H1 (cell line): ENCODE measurements at regions not wholly inside any gene's neighbourhood (a gene's known extent, or its start where the extent isn't known, plus 50 kb on each side); places are given as distances from the start of the nearest gene placed in this dataset.

Experiments
- CTCF ChIA-PET: fragments of 300-600 bp; sonication (Branson Sonifier 250); formaldehyde crosslinking; loops from one replicate; lab custom pipeline; 2021; ENCODE audit not compliant: partially characterized antibody; lab: Charles Lee
- POLR2A ChIA-PET: fragments of 300-600 bp; sonication (Branson Sonifier 250); formaldehyde crosslinking; loops from one replicate; lab custom pipeline; 2021; ENCODE audit warnings: inconsistent platforms; ENCODE audit not compliant: partially characterized antibody; lab: Charles Lee
- DNase-seq, 2 experiments: peaks; one replicate each; pipeline versions ENCODE4 v3.0.0 to v3.0.0-alpha.2; 2010 to 2022; ENCODE audit warnings: low spot score in 2 of 2, low read depth in 1 of 2, mixed read lengths in 1 of 2
- FAIRE-seq: peaks from 2 replicates; lab custom pipeline; 2011; peaks lifted over from hg19 to GRCh38; lab: Jason Lieb, UNC
- H2AFZ ChIP-seq: 2 replicates; pipeline ENCODE4 v1.8.1; 2012; ENCODE audit warnings: low read length, inconsistent platforms
- H2AK5ac ChIP-seq: 2 replicates; pipeline ENCODE4 v1.6.1; 2013; ENCODE audit warnings: low read depth, low read length
- H2BK120ac ChIP-seq: replicated peaks from 2 replicates; pipeline ENCODE3; 2013; ENCODE audit warnings: low read depth, low read length, inconsistent platforms
- H2BK12ac ChIP-seq: 2 replicates; pipeline ENCODE4 v1.6.1; 2013; ENCODE audit warnings: low read depth, low read length
- H2BK15ac ChIP-seq: 2 replicates; pipeline ENCODE4 v1.6.1; 2013; ENCODE audit warnings: low read length
- H2BK20ac ChIP-seq: 2 replicates; pipeline ENCODE4 v1.6.1; 2013; ENCODE audit warnings: low read length
- H2BK5ac ChIP-seq: 2 replicates; pipeline ENCODE4 v1.6.1; 2013; ENCODE audit warnings: low read depth, low read length
- H3K14ac ChIP-seq: 2 replicates; pipeline ENCODE4 v1.6.1; 2013; ENCODE audit warnings: inconsistent platforms; ENCODE audit not compliant: insufficient read length
- H3K18ac ChIP-seq: 2 replicates; pipeline ENCODE4 v1.6.1; 2013; ENCODE audit warnings: low read length; ENCODE audit errors: extremely low read depth
- H3K23ac ChIP-seq: 2 replicates; pipeline ENCODE4 v1.6.1; 2013; ENCODE audit warnings: inconsistent platforms; ENCODE audit not compliant: insufficient read length
- H3K23me2 ChIP-seq: 2 replicates; pipeline ENCODE4 v1.6.1; 2013; ENCODE audit warnings: low read depth, low read length
- H3K27ac ChIP-seq: 2 replicates; pipeline ENCODE4 v1.6.1; 2011; ENCODE audit warnings: low read depth, low read length, inconsistent platforms
- H3K27me3 ChIP-seq, 4 experiments: replicated peaks in 1 of 4; 1 replicate in 1 of 4; 2 replicates in 3 of 4; pipeline versions ENCODE4 v1.6.1 to v1.8.1; 2011 to 2013; ENCODE audit warnings: low read length in 3 of 4, mild to moderate bottlenecking in 3 of 4, inconsistent platforms in 2 of 4, mixed read lengths in 2 of 4, moderate library complexity in 1 of 4; ENCODE audit not compliant: control insufficient read depth in 3 of 4, insufficient read depth in 3 of 4; ENCODE audit errors: extremely low read depth in 1 of 4
- H3K36me3 ChIP-seq, 4 experiments: 2 replicates each; pipeline versions ENCODE4 v1.6.1 to v1.8.1; 2011 to 2013; ENCODE audit warnings: mild to moderate bottlenecking in 4 of 4, low read length in 3 of 4, moderate library complexity in 2 of 4, control low read depth in 1 of 4, inconsistent platforms in 1 of 4; ENCODE audit not compliant: insufficient read depth in 4 of 4, control insufficient read depth in 2 of 4
- H3K4ac ChIP-seq: replicated peaks from 2 replicates; pipeline ENCODE3; 2013; ENCODE audit warnings: low read length, low read depth, mixed read lengths, inconsistent platforms; ENCODE audit not compliant: insufficient read length
- H3K4me1 ChIP-seq, 4 experiments: replicated peaks in 1 of 4; 1 replicate in 1 of 4; 2 replicates in 3 of 4; pipeline versions ENCODE4 v1.6.1 to v1.8.1; 2011 to 2013; ENCODE audit warnings: low read length in 3 of 4, inconsistent platforms in 2 of 4, mixed read lengths in 1 of 4; ENCODE audit not compliant: insufficient read depth in 4 of 4, control insufficient read depth in 3 of 4
- H3K4me2 ChIP-seq, 2 experiments: 2 replicates each; pipeline versions ENCODE4 v1.6.1 to v1.8.1; 2011 to 2013; ENCODE audit warnings: low read depth in 2 of 2, low read length in 2 of 2, control low read depth in 1 of 2, inconsistent platforms in 1 of 2, mild to moderate bottlenecking in 1 of 2; ENCODE audit not compliant: insufficient read depth in 1 of 2
- H3K4me3 ChIP-seq, 4 experiments: fragments of 200-600, 300-600 bp in 1 of 4; sonication (generic), shearing (Covaris generic), sonication (Bioruptor Twin) in 1 of 4; 2 replicates each; pipeline versions ENCODE4 v1.5.1 to v1.8.1; 2011 to 2016; ENCODE audit warnings: low read length in 4 of 4, low read depth in 3 of 4, control low read depth in 2 of 4, inconsistent platforms in 2 of 4, mild to moderate bottlenecking in 2 of 4, mixed read lengths in 1 of 4, moderate library complexity in 1 of 4; ENCODE audit not compliant: insufficient read depth in 2 of 4; ENCODE audit errors: extremely low read depth in 1 of 4
- H3K56ac ChIP-seq: replicated peaks from 2 replicates; pipeline ENCODE3; 2013; ENCODE audit warnings: low read depth, mild to moderate bottlenecking, mixed read lengths, low read length, inconsistent platforms; ENCODE audit not compliant: insufficient read length
- H3K79me1 ChIP-seq: 2 replicates; pipeline ENCODE4 v1.6.1; 2013; ENCODE audit warnings: low read depth, low read length, control low read depth
- H3K79me2 ChIP-seq, 2 experiments: 2 replicates each; pipeline versions ENCODE4 v1.6.1 to v1.8.1; 2012 to 2013; ENCODE audit warnings: low read length in 2 of 2, mild to moderate bottlenecking in 2 of 2, inconsistent platforms in 1 of 2; ENCODE audit not compliant: insufficient read depth in 2 of 2, control insufficient read depth in 1 of 2
- H3K9ac ChIP-seq, 4 experiments: replicated peaks in 1 of 4; 1 replicate in 1 of 4; 2 replicates in 3 of 4; pipeline versions ENCODE4 v1.6.1 to v1.8.1; 2011 to 2013; ENCODE audit warnings: low read depth in 3 of 4, low read length in 3 of 4, control low read depth in 2 of 4, mild to moderate bottlenecking in 2 of 4, moderate library complexity in 2 of 4, inconsistent platforms in 1 of 4; ENCODE audit errors: extremely low read depth in 1 of 4
- H3K9me3 ChIP-seq, 2 experiments: 2 replicates each; pipeline versions ENCODE4 v1.6.1 to v1.8.1; 2012 to 2013; ENCODE audit warnings: mild to moderate bottlenecking in 2 of 2, moderate library complexity in 2 of 2, control low read depth in 1 of 2, inconsistent platforms in 1 of 2, low read depth in 1 of 2, low read length in 1 of 2, mixed read lengths in 1 of 2; ENCODE audit not compliant: insufficient read depth in 2 of 2
- H4K20me1 ChIP-seq, 2 experiments: replicated peaks in 1 of 2; 2 replicates each; pipeline versions ENCODE3 to v1.8.1; 2011 to 2013; ENCODE audit warnings: inconsistent platforms in 2 of 2, low read length in 2 of 2, mild to moderate bottlenecking in 1 of 2; ENCODE audit not compliant: insufficient read depth in 2 of 2, control insufficient read depth in 1 of 2
- H4K5ac ChIP-seq: 2 replicates; pipeline ENCODE4 v1.6.1; 2013; ENCODE audit warnings: low read length, low read depth, mixed read lengths, inconsistent platforms; ENCODE audit not compliant: insufficient read length
- H4K8ac ChIP-seq: 2 replicates; pipeline ENCODE4 v1.8.0; 2013; ENCODE audit warnings: mild to moderate bottlenecking, moderate library complexity, low read length, inconsistent platforms; ENCODE audit not compliant: insufficient read depth; ENCODE audit errors: extremely low read depth
- H4K91ac ChIP-seq: replicated peaks from 2 replicates; pipeline ENCODE3; 2013; ENCODE audit warnings: low read length, mixed read lengths, inconsistent platforms; ENCODE audit not compliant: insufficient read length
- ATF3 ChIP-seq: IDR thresholded peaks from 2 replicates; pipeline ENCODE4 v1.6.1; 2011; ENCODE audit warnings: low read depth, mild to moderate bottlenecking, low read length; ENCODE audit not compliant: insufficient read depth
- CBX5 ChIP-seq: fragments of 300-800, 300-1000 bp; sonication (generic); IDR thresholded peaks from 2 replicates; pipeline ENCODE4 v1.7.1; 2016; ENCODE audit warnings: antibody characterized with exemption, low read length, low read depth
- CBX8 ChIP-seq: fragments of 300-800, 300-1000 bp; sonication (generic); IDR thresholded peaks from 2 replicates; pipeline ENCODE4 v1.7.1; 2016; ENCODE audit warnings: low read depth, low read length, borderline replicate concordance
- E2F6 ChIP-seq: IDR thresholded peaks from 2 replicates; pipeline ENCODE4 v1.6.1; 2012; ENCODE audit warnings: inconsistent platforms
- EGR1 ChIP-seq: IDR thresholded peaks from 2 replicates; pipeline ENCODE4 v1.6.1; 2011; ENCODE audit warnings: low read depth, low read length, borderline replicate concordance
- FOSL1 ChIP-seq: IDR thresholded peaks from 2 replicates; pipeline ENCODE4 v1.6.1; 2011; ENCODE audit warnings: mild to moderate bottlenecking, low read depth, low read length, moderate library complexity; ENCODE audit not compliant: insufficient read depth
- MAFK ChIP-seq: IDR thresholded peaks from 2 replicates; pipeline ENCODE4 v1.6.1; 2012; ENCODE audit warnings: low read depth, mild to moderate bottlenecking, improper control_type of control experiment, low read length
- POLR2AphosphoS5 ChIP-seq: IDR thresholded peaks from 2 replicates; pipeline ENCODE4 v1.6.1; 2011; ENCODE audit warnings: low read depth, low read length
- RNF2 ChIP-seq: fragments of 200-900, 300-1000 bp; sonication (generic); IDR thresholded peaks from 2 replicates; pipeline ENCODE4 v1.7.1; 2016; ENCODE audit warnings: borderline replicate concordance, low read depth, mild to moderate bottlenecking, antibody characterized with exemption, low read length; ENCODE audit not compliant: poor library complexity, severe bottlenecking; ENCODE audit errors: missing control alignments
- SIN3A ChIP-seq, 2 experiments: IDR thresholded peaks in 1 of 2; conservative IDR thresholded peaks in 1 of 2; 2 replicates each; pipeline ENCODE4 v1.6.1; 2011 to 2012; ENCODE audit warnings: low read length in 2 of 2, improper control_type of control experiment in 1 of 2, low read depth in 1 of 2, mild to moderate bottlenecking in 1 of 2
- SP4 ChIP-seq: IDR thresholded peaks from 2 replicates; pipeline ENCODE4 v1.6.1; 2012; ENCODE audit warnings: low read length, inconsistent platforms
- TBP ChIP-seq: IDR thresholded peaks from 2 replicates; pipeline ENCODE4 v1.6.1; 2011; ENCODE audit warnings: low read depth, low read length, improper control_type of control experiment
- TEAD4 ChIP-seq: IDR thresholded peaks from 2 replicates; pipeline ENCODE4 v1.6.1; 2012; ENCODE audit warnings: low read depth, low read length, inconsistent platforms, mixed read lengths
- ZNF274 ChIP-seq: IDR thresholded peaks from 2 replicates; pipeline ENCODE4 v1.7.0; 2012; ENCODE audit warnings: low read length, borderline replicate concordance; ENCODE audit errors: extremely low read depth
- WGBS, 2 experiments: shearing (Covaris generic) in 1 of 2; methylation state at CpG; one replicate each; pipeline versions ENCODE4 v1.1.6 to v1.1.7; 2013 to 2015; ENCODE audit warnings: low lambda C conversion rate in 2 of 2, mixed read lengths in 2 of 2, inconsistent platforms in 1 of 2, low coverage in 1 of 2, missing lambda C conversion rate in 1 of 2; ENCODE audit not compliant: insufficient replicate concordance in 2 of 2, insufficient coverage in 1 of 2, insufficient read length in 1 of 2; ENCODE audit errors: extremely low coverage in 1 of 2, missing lambda C conversion rate in 1 of 2; 5-methylcytosine and 5-hydroxymethylcytosine counted together

GRCh38 chr5:111922344-111922743, 165.3 kb upstream of the NREP start:
- no peaks in the 10 kb centered on the region for H3K36me3 ChIP-seq
- H3K14ac ChIP-seq: no peak overlapping the region
- H3K23me2 ChIP-seq: no peaks in the 10 kb centered on the region
- no peak overlapping the region for H3K4me3 ChIP-seq
- no peak overlapping the region for H3K27ac ChIP-seq
- no peak overlapping the region for H2BK5ac ChIP-seq
- H3K79me2 ChIP-seq: no peaks in the 10 kb centered on the region
- 87% methylated on average over 4 of the region's 4 CpGs; no CpG with 5 or more reads in 1 of the 2 experiments for WGBS, 2 experiments
- H4K5ac ChIP-seq: no peak overlapping the region
- H3K56ac ChIP-seq: no peak overlapping the region
- H2AFZ ChIP-seq: no peak overlapping the region
- no peak overlapping the region for H3K18ac ChIP-seq
- no peak overlapping the region for H3K23ac ChIP-seq
- no peak overlapping the region for H3K4me2 ChIP-seq
- no peaks in the 10 kb centered on the region for H3K4me1 ChIP-seq
- FAIRE-seq: no peak
- H4K8ac ChIP-seq: no peak overlapping the region
- no peak overlapping the region for H2BK20ac ChIP-seq
- H3K9me3 ChIP-seq: no peaks in the 10 kb centered on the region
- no peak overlapping the region for H2AK5ac ChIP-seq
- no peaks in the 10 kb centered on the region for H4K20me1 ChIP-seq
- H2BK15ac ChIP-seq: no peak overlapping the region
- no peaks in the 10 kb centered on the region for H3K79me1 ChIP-seq
- ChIA-PET POLR2A (no interaction called here), CTCF (interaction anchor here (1.1 kb wide), 1 partner anchor 391 kb away, joined by 3 read pairs; no protein-coding TSS in a partner anchor)
- no peak for DNase-seq
- no peak overlapping the region for H2BK12ac ChIP-seq
- H3K9ac ChIP-seq: no peak overlapping the region
- H2BK120ac ChIP-seq: no peak overlapping the region
- H3K4ac ChIP-seq: no peak overlapping the region
- H3K27me3 ChIP-seq: peaks cover 0 to 1% (median 0%) of the 10 kb centered on the region in 4 experiments; a peak in 1 of 7 replicates
- H4K91ac ChIP-seq: no peak overlapping the region
- no peak for TF ChIP-seq SIN3A (conservative IDR thresholded peaks at IDR 0.05 in 1 of 2, IDR thresholded peaks at IDR 0.05 in 1 of 2; ENCODE audit: low read depth in 1 of 2, low read length in 2 of 2)
- no peak for TF ChIP-seq CBX5
- no peak for TF ChIP-seq MAFK
- no peak for TF ChIP-seq EGR1
- no peak for TF ChIP-seq RNF2
- no peak for TF ChIP-seq ZNF274
- no peak for TF ChIP-seq CBX8
- no peak for TF ChIP-seq TBP
- no peak for TF ChIP-seq TEAD4
- TF ChIP-seq FOSL1: no peak
- TF ChIP-seq E2F6: no peak
- no peak for TF ChIP-seq ATF3
- TF ChIP-seq POLR2AphosphoS5: no peak
- no peak for TF ChIP-seq SP4
